IPS-11a (cell line): ENCODE measurements at regions not wholly inside any gene's neighbourhood (a gene's known extent, or its start where the extent isn't known, plus 50 kb on each side); places are given as distances from the start of the nearest gene placed in this dataset.
"Not testable (repeated sequence)": the region's sequence is repeated elsewhere in the genome, so short reads cannot be mapped to it uniquely, and the experiment has no call there.

ENCODE experiments used
- H3K4me3 ChIP-seq: one replicate; pipeline ENCODE4 v1.5.1; 2013; ENCODE audit warnings: low read depth, low read length, control low read depth

DNA sequence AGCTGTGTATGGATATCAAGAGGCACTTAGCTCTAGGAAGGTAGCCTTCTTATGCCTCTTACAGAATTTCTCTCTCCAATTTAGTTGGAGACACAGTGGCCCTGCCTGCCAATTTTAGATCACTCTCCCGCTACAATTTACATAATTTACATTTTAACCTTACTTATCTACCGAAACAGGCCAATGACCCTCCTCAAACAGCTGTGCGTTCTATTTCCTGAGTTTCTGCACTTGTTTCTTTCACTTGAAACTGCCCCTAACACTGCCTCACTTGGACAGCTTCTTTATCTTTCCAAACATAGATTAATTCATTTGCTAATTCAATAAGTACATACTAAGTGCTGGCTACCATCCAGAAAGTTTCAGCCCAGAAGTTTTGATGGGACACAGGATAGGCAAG is 52.9 kb upstream of the HDDC2 start:
- no peak overlapping the region for H3K4me3 ChIP-seq

DNA sequence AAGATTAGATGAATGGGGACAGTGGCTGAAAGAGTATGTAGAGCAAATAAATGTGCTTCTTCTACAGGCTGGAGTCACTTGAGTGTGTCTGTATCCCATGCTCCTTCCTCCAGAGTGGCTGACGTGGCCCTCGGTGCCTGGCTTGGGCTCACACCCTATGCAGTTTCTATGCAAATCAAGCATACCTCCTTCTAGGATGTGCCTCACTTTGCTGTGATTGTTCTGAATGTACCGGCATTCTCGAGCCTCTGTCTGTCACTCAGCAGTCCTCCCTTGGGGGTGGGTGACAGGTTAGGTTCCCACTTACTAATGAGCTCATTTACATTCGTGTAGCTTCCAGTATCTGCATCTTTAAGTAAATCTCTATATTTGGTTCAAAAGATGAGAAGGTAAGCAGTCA is 55.1 kb upstream of the HDDC2 start:
- no peak overlapping the region for H3K4me3 ChIP-seq

DNA sequence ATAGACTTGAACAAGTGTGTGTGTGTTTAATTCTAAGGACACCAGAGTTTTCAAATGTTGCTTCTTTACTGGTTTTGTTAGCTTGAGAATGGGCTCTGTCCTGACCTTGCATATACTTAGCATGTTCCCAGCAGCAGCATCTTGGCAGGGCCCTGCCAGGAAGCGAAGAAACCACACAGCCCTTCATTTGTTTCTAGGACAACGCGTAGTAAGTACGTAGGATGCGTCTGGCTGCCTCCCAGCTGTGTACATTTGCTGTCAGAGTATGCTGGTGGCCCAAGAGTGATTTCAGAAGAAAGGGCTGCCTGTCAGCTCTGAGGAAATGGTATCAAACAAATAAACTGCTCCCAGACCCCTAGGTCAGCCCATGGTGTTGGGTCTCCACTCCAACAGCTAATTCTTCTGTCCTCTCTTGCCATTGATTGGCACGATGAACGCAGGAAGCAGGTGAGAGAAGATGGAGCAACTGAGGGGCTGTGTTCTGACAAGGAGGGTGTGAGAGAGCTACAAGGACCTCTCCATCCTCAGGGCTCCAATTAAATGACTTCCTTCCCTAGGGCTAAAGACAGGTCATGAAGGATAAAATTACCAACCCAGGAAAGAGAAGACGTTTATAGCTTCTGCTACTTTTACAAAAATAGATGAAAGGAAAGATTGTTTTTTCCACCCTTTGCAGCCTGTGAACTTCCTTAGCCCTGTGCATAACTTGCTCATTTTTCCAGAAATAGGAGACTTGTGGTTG is 55.9 kb upstream of the HDDC2 start:
- H3K4me3 ChIP-seq = no peak overlapping the region

DNA sequence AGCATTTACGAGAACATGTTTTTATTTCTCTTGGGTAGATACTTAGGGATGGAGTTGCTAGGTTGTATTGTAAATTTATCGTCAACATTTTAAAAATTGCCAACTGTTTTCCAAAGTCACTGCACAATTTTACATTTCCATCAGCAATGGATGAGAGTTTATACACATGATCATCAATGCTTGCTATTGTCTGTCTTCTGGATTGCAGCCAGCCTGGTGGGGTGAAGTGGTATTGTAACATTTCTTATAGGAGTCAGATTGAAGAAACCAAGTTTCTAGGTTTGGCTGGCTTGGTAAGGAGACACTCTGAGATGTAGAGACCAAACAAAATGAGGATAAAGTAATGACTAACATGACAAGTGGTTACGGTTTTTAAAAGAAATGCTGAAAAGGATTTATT is 57.1 kb upstream of the HDDC2 start:
- no peak overlapping the region for H3K4me3 ChIP-seq

DNA sequence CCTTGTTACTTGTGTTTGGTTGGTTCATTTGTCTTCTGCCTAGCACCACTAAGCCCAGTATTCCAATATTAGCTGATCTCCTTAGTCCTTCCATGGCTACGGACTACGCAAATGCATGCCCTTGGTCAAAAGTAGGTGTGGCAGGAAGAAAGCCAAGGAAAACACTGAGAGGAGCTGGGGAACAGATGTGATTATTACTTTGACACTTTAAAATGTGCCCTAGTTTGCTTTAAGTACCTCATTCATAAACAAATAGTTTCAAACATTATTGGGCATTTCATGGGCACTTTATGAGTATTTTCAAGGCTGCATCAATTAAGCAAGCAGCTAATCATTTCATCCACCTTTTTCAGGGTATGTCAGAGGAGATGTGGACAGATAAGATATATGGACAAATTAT is 60.1 kb upstream of the HDDC2 start:
- no peak overlapping the region for H3K4me3 ChIP-seq

DNA sequence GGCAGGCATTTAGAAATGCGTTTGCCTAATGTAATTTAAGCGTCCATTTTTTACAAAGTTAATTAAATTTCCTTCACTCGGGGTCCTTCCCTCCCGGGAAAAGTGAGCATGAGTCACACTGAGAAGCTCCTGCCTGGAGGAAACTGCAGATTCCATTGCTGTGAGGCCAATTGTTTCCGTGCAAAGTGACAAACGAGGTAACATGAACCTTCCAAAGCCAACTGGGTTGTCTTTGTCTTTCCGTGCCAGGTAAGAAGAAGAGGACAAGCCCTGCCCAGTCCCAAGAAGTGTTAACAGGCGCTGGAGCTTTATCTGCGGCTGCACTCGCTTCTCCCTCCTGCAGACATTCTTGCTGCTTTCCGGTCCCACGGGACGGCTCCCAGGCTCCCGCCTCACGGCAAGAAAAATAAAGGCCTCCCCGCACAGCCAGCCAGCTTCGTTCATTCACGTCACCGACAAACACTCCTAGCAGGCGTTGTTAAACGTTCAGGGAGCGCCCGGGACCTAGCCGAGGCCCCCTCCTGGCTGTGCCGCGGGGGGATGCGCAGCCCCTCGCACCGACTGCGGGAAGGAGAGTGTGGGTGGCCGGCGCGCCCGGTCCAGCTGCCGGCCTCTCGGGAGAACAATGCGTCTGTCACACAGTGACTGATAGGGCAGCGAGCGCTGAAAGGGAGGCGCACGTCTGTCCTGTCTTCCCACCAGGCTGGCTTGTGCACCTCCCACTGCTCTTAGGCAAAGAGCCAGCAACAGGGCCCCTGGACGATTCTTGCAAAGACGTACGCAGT is 61.5 kb upstream of the HDDC2 start:
- H3K4me3 ChIP-seq = peak overlapping the region; percentile 44

DNA sequence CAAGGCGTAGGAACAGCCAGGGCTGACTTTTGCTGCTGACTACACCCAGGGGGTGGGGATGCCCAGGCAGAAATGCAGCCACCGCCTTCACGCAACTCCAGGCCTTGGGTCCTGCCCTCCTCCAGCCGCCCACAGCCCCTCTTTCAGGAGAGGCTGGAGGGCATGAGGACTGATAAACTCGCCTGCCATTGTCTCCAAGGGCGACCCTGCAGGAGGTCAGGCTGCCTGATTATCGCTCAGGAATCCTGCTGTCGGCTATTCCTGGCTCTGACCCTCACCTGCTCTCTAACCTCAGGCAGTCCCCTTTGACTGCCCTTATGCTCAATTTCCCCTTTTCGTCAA is 62.0 kb upstream of the HDDC2 start:
- peak overlapping the region; percentile 44 for H3K4me3 ChIP-seq

DNA sequence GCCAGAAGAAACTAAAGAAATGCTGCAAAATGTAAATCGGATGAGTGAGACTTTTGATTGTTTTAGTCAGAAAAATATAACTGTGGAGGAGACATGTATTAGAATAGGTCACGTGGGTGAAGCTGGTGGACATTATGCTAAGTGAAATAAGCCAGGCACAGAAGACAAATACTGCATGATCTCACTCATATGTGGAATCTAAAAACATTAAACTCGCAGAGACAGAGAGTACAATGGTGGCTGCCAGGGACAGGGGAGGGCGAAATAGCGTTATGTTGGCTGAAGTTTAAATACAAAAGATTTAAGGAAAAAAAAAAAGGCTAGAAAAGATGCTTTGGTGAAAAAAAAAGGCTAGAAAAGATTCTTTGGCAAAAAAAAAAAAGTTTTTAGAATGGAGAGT is 63.5 kb upstream of the HDDC2 start:
- no peak overlapping the region for H3K4me3 ChIP-seq

DNA sequence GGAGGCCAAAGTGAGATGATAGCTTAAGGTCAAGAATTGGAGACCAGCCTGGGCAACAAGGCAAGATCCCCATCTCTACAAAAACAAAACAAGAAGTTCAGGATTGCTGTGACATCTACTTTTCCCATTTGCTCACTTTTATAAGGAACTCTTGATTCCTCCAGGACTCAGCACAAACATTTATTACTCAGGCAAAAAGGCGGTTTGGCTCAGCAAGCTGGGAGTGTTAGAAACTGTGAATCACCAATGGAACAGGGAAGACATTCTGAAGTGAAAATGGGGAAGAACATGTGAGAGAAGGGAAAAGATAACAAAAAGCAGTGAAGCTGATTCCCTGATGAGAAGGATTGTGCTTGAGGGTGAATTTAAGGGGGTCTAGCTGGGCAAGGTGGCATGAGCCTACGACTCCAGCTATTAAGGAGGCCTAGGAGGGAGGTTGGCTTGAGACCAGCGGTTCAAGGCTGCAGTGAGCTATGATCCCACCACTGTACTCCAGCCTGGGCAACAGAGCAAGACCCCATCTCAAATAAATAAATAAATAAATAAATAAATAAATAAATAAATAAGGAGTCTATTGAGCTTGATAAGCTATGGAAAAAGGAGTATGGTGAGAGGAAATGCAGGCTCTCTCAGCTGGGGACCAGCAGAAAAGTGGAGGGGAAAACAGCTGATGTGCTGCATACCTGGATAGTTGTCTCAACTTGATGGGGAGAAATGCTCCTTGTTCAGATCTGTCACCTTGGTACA is 65.4 kb upstream of the HDDC2 start:
- no peak overlapping the region for H3K4me3 ChIP-seq

DNA sequence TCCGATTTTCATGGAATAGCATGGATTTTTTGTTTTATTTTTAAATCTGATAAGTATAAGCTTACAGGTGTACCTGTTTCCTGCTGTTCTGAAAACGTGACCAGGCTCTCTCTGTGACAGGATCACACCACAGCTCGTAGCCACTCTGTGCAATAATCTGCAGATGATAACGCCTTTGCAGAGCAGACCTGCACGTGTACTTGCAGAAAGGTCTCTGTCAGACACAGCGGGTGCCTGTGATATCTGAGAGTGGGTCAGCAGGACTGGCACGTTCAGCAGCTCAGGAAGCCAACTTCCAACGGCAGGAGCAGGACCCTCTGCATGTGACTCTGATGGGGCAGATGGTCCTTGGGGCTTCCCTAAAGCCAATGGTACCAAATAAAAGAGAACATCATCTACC is 68.6 kb upstream of the HDDC2 start:
- no peak overlapping the region for H3K4me3 ChIP-seq

DNA sequence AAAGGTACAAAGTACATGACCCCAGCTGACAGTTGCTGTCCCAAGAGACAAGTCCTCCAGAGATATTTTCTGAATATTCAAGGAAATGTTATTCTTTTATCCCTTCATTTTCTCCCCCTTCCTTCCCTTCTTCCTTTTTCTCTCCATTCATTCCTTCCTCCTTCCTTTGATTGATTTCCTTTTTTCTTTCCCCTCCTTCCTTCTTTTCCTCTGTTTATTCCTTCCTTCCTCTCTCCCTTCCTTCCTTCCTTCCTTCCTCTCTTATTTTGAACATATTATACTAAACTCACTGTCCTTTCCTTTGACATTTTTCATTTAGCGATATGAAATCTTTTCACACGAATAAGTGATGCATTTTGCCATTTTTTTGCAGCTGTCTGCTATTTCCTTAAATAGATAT is 73.2 kb upstream of the HDDC2 start:
- H3K4me3 ChIP-seq = no peak overlapping the region

DNA sequence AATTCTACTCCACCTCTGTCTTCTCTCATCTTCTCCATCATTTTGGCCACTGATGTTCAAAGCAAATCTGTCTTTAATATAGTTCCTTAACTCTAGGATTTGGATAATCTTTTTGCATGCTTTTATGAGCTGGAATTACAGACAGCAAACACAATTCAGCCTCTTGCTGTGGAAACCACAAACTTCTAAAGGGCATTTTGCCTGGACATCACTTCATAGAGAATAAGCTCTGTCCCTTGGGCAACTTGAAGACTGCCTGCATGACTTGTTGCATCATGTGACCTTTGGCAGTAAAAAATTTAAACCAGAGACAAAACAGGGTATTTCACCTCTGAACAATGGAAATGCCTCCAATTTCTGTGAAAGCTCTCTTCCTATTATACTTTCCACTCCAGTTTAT is 74.1 kb upstream of the HDDC2 start:
- H3K4me3 ChIP-seq = no peak overlapping the region

DNA sequence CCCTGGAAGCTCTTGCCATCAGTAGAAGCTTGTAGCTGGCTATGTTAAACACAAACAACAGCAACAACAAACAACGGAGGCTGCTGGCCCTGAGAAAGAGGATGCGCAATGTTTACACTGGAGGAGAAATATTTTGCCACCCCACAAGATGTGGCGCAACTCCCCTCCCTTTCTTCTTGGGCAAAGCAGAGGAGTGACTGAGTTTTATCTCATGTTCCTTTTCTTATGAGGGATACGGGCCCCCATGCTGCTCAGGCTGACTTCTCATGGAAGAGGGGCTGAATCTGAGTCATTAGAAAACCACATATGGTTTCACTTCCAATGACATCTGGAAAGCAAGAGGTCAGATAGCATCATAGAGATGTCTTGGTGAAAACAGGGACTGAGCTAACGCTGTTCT is 75.9 kb upstream of the HDDC2 start:
- H3K4me3 ChIP-seq = no peak overlapping the region

DNA sequence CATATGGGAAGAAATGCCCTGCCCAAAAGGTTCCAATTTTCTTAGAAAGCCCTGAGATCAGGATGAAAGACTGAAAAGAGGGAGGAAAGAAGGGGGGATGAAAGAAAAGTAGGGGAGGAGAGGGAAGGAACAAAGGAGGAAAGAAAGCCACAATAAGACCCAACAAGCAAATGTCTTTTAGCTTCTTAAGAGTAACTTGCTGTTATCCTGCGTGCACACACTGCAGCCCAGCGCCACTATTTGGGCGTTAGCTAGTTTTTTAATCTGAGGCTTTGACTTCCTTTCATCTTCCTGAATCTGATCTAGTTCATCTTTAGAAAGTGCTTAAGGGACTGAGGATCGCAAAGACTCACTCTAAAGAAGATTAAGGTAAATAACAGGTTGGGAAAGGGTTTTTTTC is 77.4 kb upstream of the HDDC2 start:
- H3K4me3 ChIP-seq = no peak overlapping the region

DNA sequence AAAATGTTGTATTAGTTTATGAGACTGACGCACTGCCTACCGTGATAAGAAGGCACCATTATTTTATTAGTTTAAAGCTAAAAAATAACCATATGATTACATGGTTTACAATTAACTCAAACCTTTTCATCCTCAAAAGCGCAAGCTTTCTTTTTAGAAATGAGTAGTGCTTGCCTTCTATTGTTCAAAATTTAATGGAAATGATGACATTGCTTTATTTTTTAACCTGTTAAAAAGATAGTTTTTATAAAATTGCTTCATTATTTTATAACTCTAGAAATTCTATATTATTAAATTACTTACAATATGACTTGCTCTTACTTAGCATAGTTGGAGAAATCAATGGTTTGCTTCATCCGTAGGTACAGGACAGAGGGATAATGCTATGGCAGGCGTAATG is 78.7 kb upstream of the HDDC2 start:
- no peak overlapping the region for H3K4me3 ChIP-seq

DNA sequence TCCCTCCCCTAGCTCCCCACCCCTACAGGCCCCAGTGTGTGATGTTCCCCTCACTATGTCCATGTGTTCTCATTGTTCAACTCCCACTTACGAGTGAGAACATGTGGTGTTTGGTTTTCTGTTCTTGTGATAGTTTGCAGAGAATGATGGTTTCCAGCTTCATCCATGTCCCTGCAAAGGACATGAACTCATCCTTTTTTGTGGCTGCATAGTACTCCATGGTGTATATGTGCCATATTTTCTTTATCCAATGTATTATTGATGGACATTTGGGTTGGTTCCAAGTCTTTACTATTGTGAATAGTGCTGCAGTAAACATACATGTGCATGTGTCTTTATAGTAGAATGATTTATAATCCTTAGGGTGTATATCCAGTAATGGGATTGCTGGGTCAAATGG is 84.6 kb upstream of the HDDC2 start:
- not testable (repeated sequence) for H3K4me3 ChIP-seq

DNA sequence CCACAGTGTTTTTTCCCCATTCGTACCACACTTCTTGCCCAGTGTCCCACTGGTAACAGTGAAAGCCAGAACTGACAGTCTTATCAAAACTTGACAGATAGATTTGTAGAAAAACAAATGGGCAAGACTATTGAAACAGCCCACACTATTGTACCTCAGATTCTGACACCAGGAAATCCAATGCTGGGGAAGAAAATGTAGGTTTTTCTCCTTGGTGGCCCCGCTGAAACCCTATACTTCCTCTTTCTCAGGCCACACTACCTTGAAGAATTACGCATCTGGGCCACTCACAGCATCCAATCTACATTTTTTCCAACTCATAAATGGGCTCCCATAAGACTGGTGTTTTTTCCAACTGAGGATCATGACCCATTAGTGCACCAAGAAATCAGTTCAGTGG is 90.9 kb upstream of the HDDC2 start:
- no peak overlapping the region for H3K4me3 ChIP-seq

DNA sequence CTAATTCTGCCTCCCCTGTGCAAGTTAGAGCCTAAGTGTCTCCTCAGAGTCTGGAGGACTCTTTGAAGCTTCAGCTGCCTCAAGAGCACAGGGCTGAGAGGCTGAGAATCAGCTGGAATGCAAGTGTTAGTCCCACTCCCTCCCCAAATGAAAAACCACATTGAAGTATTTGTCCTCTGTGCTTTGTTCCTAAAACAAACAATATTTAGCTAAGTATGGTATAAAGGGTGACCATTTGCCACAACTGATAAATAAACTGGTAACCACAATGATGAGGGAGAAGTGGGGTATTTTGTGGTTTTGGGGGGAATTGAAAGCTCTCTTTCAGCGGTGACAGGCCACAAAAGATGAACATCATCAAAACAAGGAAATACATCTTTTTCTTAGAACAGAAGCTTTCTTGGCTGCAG is 91.7 kb upstream of the HDDC2 start:
- H3K4me3 ChIP-seq = no peak overlapping the region

DNA sequence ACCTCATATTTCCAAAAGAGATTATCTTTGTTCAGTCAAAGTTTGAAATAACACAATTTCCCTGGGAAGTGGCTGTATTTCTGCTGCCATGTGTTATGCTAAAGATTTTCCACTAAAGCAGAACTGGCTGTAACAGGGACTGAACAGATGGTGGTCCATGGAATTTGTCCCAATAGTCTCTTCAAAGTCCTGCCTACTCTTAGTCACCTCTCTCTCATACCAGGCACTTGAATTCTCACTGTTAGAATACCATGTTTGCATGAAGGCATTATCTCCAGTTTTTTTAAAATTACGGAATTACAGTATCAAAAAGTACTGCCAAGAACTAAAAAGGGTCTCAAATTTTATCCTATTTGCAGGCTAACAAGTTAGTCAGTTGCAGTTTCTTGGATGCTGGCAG is 105.0 kb upstream of the HDDC2 start:
- no peak overlapping the region for H3K4me3 ChIP-seq

DNA sequence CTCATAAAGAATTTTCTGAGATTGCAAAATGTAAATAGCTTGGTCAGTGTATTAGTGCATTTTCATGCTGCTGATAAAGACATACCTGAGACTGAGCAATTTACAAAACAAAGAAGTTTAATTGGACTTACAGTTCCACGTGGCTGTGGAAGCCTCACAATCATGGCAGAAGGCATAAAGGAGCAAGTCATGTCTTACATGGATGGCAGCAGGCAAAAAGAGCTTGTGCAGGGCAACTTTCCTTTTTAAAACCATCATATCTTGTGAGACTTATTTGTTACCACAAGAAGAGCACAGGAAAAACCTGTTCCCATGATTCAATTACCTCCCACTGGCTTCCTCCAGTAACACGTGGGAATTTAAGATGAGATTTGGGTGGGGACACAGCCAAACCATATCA is 112.7 kb upstream of the HDDC2 start:
- no peak overlapping the region for H3K4me3 ChIP-seq

DNA sequence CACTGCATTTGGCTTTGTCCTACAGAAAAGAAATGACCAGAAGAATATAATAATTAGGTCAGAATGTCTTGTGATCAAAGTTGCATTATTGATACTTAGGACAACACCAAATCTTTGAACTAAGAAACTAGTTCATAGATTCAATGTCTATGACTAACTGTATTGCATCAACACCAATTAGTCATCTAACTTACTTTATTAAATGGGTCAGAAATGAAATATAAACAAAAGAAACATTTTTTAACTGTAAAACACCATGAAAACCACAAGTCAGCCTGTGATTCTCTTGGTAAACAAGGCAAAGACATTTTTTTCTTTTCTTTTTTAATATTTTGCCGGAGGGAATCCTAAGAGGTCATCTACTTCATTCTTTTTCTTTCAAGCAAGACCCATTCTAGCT is 114.1 kb upstream of the HDDC2 start:
- no peak overlapping the region for H3K4me3 ChIP-seq

DNA sequence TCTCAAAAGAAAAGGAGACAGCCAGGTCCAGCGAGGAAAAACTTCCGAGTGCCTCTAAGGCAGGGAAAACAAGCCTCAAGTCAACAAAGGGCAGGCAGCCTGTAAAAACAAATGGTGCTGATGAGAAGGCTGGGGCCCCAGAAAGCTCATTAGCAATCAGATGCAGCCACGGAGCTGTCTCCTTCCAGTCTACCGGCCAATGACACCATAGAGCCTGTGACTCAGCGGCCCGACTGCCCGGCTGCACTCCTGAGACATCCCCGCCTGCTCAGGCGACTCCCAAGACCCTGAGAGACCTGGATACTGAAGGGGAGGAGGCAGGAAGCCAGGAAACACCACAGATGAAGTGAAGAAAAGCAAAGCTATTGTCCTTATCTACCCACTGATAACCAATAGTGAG is 120.1 kb upstream of the HDDC2 start:
- no peak overlapping the region for H3K4me3 ChIP-seq
